GM19035 (cell line): ENCODE measurements at regions not wholly inside any gene's neighbourhood (a gene's known extent, or its start where the extent isn't known, plus 50 kb on each side); places are given as distances from the start of the nearest gene placed in this dataset.
"Not testable (repeated sequence)": the region's sequence is repeated elsewhere in the genome, so short reads cannot be mapped to it uniquely, and the experiment has no call there.

Experiments
- ATAC-seq: cut with Tn5 transposase; IDR thresholded peaks from one replicate; pipeline ENCODE4 v1.9.1; 2021; ENCODE audit not compliant: unreplicated experiment

- no peak for ATAC-seq
These were observed 1586.0 kb upstream of the PRR20A start for GRCh38 chr13:55554741-55555140.

GRCh38 chr13:55560331-55560730, 1580.4 kb upstream of the PRR20A start:
- ATAC-seq: no peak

- no peak for ATAC-seq
These were observed 1577.5 kb upstream of the PRR20A start for GRCh38 chr13:55563267-55563666.

GRCh38 chr13:55566334-55566733, 1574.4 kb upstream of the PRR20A start:
- no peak for ATAC-seq

- no peak for ATAC-seq
These were observed 1573.9 kb upstream of the PRR20A start for GRCh38 chr13:55566779-55567178.

GRCh38 chr13:55567721-55568625, 1572.7 kb upstream of the PRR20A start:
- no peak for ATAC-seq

- no peak for ATAC-seq
These were observed 1571.6 kb upstream of the PRR20A start for GRCh38 chr13:55569082-55569481.

- ATAC-seq: no peak
These were observed 1571.2 kb upstream of the PRR20A start for GRCh38 chr13:55569514-55569913.

GRCh38 chr13:55570371-55570770, 1570.3 kb upstream of the PRR20A start:
- no peak for ATAC-seq

- no peak for ATAC-seq
These were observed 1569.4 kb upstream of the PRR20A start for GRCh38 chr13:55571237-55571867.

GRCh38 chr13:55572408-55572807, 1568.3 kb upstream of the PRR20A start:
- ATAC-seq: no peak

- ATAC-seq: no peak
These were observed 1567.9 kb upstream of the PRR20A start for GRCh38 chr13:55572862-55573261.

GRCh38 chr13:55573565-55573964, 1567.2 kb upstream of the PRR20A start:
- no peak for ATAC-seq

GRCh38 chr13:55576389-55576788, 1564.3 kb upstream of the PRR20A start:
- no peak for ATAC-seq

- no peak for ATAC-seq
These were observed 1563.5 kb upstream of the PRR20A start for GRCh38 chr13:55577082-55577846.

- no peak for ATAC-seq
These were observed 1562.9 kb upstream of the PRR20A start for GRCh38 chr13:55577847-55578210.

GRCh38 chr13:55582294-55582693, 1558.4 kb upstream of the PRR20A start:
- not testable (repeated sequence) for ATAC-seq

GRCh38 chr13:55583953-55584593, 1556.6 kb upstream of the PRR20A start:
- no peak for ATAC-seq

- ATAC-seq: no peak
These were observed 1537.9 kb upstream of the PRR20A start for GRCh38 chr13:55602784-55603183.

GRCh38 chr13:55606045-55606665, 1534.6 kb upstream of the PRR20A start:
- ATAC-seq: no peak
